LNCaP clone FGC (cell line): ENCODE measurements at regions not wholly inside any gene's neighbourhood (a gene's known extent, or its start where the extent isn't known, plus 50 kb on each side); places are given as distances from the start of the nearest gene placed in this dataset.

Experiments used
- DNase-seq: peaks from one replicate; pipeline ENCODE4 v3.0.0-alpha.2; 2011; ENCODE audit warnings: low read depth
- H3K4me3 ChIP-seq: 2 replicates; pipeline ENCODE4 v1.5.1; 2011; ENCODE audit warnings: mild to moderate bottlenecking, low read depth, low read length, control low read depth
- TF ChIP-seq, protein P1 (sequence below): IDR thresholded peaks from 2 replicates; pipeline ENCODE4 v1.5.1; 2012; ENCODE audit warnings: mild to moderate bottlenecking; ENCODE audit not compliant: control insufficient read depth, insufficient read depth; ENCODE audit errors: extremely low read depth

DNA sequence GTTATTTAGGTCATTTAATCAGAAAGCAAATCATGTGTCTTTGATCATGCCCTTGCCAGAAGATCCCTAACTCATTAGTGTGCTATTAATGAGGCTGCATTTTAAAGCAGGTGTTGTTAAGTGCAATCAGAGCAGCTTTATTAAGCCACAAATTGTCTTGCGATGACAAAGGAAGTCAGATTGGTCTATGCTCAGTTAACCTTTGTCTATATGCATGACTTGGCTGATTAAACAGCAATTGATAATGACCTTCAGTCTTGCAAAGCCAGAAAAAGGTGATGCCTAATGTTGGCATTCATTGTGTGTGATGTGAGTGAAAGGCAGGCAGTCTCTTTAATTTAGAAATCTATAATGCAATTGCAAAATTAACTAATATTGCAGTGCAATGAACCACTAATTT, 166.9 kb downstream of the RND3 start:
- H3K4me3 ChIP-seq, result no peak overlapping the region
- DNase-seq, result no peak
- TF ChIP-seq, protein P1, sequence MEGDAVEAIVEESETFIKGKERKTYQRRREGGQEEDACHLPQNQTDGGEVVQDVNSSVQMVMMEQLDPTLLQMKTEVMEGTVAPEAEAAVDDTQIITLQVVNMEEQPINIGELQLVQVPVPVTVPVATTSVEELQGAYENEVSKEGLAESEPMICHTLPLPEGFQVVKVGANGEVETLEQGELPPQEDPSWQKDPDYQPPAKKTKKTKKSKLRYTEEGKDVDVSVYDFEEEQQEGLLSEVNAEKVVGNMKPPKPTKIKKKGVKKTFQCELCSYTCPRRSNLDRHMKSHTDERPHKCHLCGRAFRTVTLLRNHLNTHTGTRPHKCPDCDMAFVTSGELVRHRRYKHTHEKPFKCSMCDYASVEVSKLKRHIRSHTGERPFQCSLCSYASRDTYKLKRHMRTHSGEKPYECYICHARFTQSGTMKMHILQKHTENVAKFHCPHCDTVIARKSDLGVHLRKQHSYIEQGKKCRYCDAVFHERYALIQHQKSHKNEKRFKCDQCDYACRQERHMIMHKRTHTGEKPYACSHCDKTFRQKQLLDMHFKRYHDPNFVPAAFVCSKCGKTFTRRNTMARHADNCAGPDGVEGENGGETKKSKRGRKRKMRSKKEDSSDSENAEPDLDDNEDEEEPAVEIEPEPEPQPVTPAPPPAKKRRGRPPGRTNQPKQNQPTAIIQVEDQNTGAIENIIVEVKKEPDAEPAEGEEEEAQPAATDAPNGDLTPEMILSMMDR, result no peak

DNA sequence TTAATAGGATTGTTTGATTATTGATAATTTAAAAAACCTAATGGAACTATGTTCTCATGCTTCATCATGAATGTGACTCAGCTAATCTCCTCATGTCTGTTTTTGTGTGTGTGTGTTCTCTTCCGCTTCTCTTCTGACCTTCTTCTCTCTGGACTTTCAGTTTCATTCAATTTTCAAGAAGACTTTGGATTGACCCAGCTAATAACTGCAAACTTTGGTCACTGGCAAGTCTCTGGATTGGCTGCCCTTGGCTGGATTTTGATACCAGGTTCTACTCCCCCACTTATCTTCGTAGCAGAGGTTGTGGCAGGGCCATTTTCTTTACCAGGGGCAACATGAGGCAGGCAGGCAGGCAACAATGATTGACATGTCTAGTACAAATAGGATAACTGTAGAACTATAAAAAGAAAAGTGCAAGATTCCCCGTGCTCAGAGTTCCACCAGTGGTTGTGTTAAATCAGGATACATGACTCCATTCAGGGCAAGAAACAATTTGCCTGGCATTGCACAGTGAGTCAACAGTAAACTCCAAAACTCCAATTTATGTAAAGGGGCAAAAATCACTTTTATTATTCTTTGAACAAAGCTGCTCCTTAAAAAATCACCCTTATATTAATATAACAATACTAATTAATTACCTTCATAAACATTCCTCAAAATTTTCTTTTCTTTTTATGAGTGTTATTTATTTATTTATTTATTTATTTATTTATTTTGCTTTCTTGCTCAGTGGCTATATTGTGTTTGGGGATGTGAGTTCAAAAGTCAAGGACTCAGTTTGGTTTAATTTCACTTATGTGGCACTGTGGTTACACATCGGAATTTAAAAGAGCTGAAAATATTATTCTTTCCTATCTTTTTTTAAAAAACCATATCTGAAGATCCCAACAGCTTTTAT, 167.6 kb downstream of the RND3 start:
- TF ChIP-seq, protein P1, result no peak

DNA sequence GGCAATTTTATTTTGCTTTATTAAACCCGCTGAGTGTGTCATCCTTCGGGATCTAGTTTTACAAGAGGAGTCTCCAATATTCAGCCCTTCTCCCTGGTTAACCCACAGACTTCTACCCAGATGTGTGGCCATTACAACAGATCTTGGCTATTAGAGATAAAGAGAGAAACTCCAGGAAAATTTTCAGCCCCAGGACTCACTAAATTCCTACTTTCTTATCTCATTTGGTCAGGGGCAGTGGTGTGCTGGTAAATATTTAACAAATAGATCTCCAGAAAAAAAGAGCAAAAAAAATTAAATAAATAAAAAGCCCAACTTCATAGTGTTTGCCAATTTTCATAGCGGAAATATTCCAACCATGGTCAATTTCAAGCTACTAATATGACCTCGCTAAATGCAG, 168.4 kb downstream of the RND3 start:
- H3K4me3 ChIP-seq, result no peak overlapping the region
- DNase-seq, result no peak
- TF ChIP-seq, protein P1, result no peak

More for the DNA sequence above, 167.6 kb downstream of the RND3 start:
- DNase-seq, result no peak
- no peak overlapping the region for H3K4me3 ChIP-seq

DNA sequence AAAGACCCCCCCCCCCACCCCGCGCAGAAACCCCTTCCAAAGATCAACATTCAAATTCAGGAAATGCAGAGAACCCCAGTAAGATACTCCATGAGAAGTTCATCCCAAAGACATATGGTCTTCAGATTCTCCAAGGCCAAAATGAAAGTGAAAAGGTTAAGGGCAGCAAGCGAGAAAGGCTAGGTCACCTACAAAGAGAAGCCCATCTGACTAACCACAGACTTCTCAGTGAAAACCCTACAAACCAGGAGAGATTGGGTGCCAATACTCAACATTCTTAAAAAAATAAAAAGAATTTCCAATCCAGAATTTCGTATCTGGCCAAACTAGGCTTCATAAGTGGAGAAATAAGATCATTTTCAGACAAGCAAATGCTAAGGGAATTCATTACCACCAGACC, 175.2 kb downstream of the RND3 start:
- no peak overlapping the region for H3K4me3 ChIP-seq
- DNase-seq, result no peak
- TF ChIP-seq, protein P1, result no peak

DNA sequence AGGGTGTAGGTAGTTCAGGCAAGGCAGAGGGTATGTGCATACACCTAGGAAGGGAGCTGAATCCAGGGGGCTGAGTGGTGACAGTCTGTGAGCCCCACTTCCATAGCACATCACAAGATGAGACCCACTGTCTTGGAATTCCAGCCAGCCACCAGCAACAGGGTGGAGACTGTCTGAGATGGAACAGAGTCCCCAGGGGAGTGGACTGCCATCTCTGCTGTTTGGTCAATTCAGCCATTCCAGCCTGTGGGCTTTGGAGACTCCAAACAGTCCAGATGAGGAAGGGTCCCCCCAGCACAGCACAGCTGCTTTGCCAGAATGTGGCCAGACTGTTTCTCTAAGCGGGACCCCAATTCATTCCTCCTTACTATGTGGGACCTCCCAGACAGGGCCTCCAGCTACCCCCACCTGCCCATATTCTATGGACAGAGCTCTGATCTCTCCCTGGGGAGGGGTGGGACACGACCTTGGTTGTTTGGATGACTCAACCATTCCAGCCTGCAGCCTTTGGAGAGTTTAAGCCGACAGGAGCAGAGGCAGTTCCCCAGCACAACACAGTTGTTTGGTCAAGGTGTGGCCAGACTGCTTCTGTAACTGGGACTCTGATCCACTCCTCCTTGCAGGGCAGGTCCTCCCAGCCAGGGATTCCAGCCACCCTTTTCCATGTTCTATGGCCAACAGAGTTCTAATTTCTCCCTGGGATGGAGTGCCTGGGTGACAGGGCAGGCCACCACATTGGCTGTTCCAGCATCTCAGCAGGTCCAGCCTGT, 178.0 kb downstream of the RND3 start:
- DNase-seq, result no peak
- H3K4me3 ChIP-seq, result no peak overlapping the region
- TF ChIP-seq, protein P1, result no peak

DNA sequence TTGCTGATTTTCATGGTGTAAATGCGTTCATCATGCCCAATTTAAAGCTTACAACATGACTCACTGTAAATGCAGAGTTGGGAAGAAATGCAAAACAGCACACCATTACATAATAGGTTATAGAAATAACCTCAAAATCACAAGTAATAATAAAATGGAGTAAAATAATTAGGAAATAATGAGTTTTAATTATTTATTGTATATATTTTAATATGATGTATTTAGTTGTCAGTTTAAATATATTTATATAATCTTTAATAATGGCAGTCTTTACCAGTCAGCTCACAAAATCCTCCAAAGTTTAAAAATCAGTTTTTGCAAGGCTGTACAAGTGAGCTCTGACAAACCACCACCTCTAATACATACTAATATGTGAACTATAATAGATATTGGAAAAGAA, 180.2 kb downstream of the RND3 start:
- DNase-seq, result no peak
- H3K4me3 ChIP-seq, result no peak overlapping the region
- TF ChIP-seq, protein P1, result no peak
